SK-N-SH treated with all-trans-retinoic acid at 6 μM for 48 hours (cell line): ENCODE measurements at regions not wholly inside any gene's neighbourhood (a gene's known extent, or its start where the extent isn't known, plus 50 kb on each side); places are given as distances from the start of the nearest gene placed in this dataset.

Experiments
- ATAC-seq: fragments of 200-7000 bp; cut with Tn5 transposase; 3 replicates; pipeline ENCODE4 v1.9.1; 2020; ENCODE audit warnings: mild to moderate bottlenecking, moderate library complexity
- ARNTL ChIP-seq: fragments of 450-650 bp; formaldehyde crosslinking; IDR thresholded peaks from 2 replicates; pipeline ENCODE4 v1.5.0; 2020; ENCODE audit warnings: low read depth, mild to moderate bottlenecking, moderate library complexity, borderline replicate concordance
- CREB5 ChIP-seq: fragments of 250-450 bp; sonication (Bioruptor Pico); IDR thresholded peaks from 2 replicates; pipeline ENCODE4 v1.5.1; 2020; ENCODE audit warnings: low read depth, mild to moderate bottlenecking, moderate library complexity
- CSDC2 ChIP-seq: fragments of 250-450 bp; sonication (Bioruptor Pico); IDR thresholded peaks from 2 replicates; pipeline ENCODE4 v1.5.0; 2020; ENCODE audit warnings: mild to moderate bottlenecking, moderate library complexity
- ESRRG ChIP-seq: fragments of 250-450 bp; sonication (Bioruptor Pico); IDR thresholded peaks from 2 replicates; pipeline ENCODE4 v1.6.1; 2021; ENCODE audit warnings: mild to moderate bottlenecking
- ISL1 ChIP-seq: fragments of 250-450 bp; sonication (Bioruptor Pico); IDR thresholded peaks from 2 replicates; pipeline ENCODE4 v2.1.2; 2022; ENCODE audit warnings: mild to moderate bottlenecking, moderate library complexity
- OSR1 ChIP-seq: fragments of 250-450 bp; sonication (Bioruptor Pico); IDR thresholded peaks from 2 replicates; pipeline ENCODE4 v1.8.0; 2022; ENCODE audit warnings: moderate library complexity, mild to moderate bottlenecking, inconsistent platforms
- PATZ1 ChIP-seq: fragments of 250-450 bp; sonication (Bioruptor Pico); IDR thresholded peaks from 2 replicates; pipeline ENCODE4 v1.8.0; 2020; ENCODE audit warnings: mild to moderate bottlenecking, moderate library complexity, borderline replicate concordance
- PPARA ChIP-seq: fragments of 250-450 bp; sonication (Bioruptor Pico); IDR thresholded peaks from 2 replicates; pipeline ENCODE4 v1.5.0; 2020; ENCODE audit warnings: mild to moderate bottlenecking, borderline replicate concordance
- RARB ChIP-seq: fragments of 250-450 bp; sonication (Bioruptor Pico); IDR thresholded peaks from 2 replicates; pipeline ENCODE4 v1.8.0; 2021; ENCODE audit warnings: mild to moderate bottlenecking, moderate library complexity
- SNAI2 ChIP-seq: fragments of 250-450 bp; sonication (Bioruptor Pico); IDR thresholded peaks from 2 replicates; pipeline ENCODE4 v1.5.0; 2020; ENCODE audit warnings: mild to moderate bottlenecking, moderate library complexity
- TOX ChIP-seq: fragments of 250-450 bp; sonication (Bioruptor Pico); IDR thresholded peaks from 2 replicates; pipeline ENCODE4 v1.8.0; 2021; ENCODE audit warnings: mild to moderate bottlenecking, moderate library complexity, borderline replicate concordance
- ZFP3 ChIP-seq: fragments of 250-450 bp; sonication (Bioruptor Pico); IDR thresholded peaks from 2 replicates; pipeline ENCODE4 v1.5.0; 2020; ENCODE audit warnings: mild to moderate bottlenecking, moderate library complexity
- ZNF565 ChIP-seq: fragments of 450-650 bp; formaldehyde crosslinking; conservative IDR thresholded peaks from 2 replicates; pipeline ENCODE4 v1.5.0; 2020; ENCODE audit warnings: low read depth, mild to moderate bottlenecking, moderate library complexity
- ZNF70 ChIP-seq: fragments of 450-650 bp; formaldehyde crosslinking; IDR thresholded peaks from 2 replicates; pipeline ENCODE4 v1.5.0; 2020; ENCODE audit warnings: mild to moderate bottlenecking, moderate library complexity
- TF ChIP-seq, protein P1 (sequence below): fragments of 250-450 bp; sonication (Bioruptor Pico); IDR thresholded peaks from 2 replicates; pipeline ENCODE4 v1.8.0; 2021; ENCODE audit warnings: low read depth, mild to moderate bottlenecking, moderate library complexity, borderline replicate concordance
- TF ChIP-seq, protein P2 (sequence below): fragments of 250-450 bp; sonication (Bioruptor Pico); IDR thresholded peaks from 2 replicates; pipeline ENCODE4 v1.5.0; 2020; ENCODE audit warnings: mild to moderate bottlenecking, moderate library complexity

DNA sequence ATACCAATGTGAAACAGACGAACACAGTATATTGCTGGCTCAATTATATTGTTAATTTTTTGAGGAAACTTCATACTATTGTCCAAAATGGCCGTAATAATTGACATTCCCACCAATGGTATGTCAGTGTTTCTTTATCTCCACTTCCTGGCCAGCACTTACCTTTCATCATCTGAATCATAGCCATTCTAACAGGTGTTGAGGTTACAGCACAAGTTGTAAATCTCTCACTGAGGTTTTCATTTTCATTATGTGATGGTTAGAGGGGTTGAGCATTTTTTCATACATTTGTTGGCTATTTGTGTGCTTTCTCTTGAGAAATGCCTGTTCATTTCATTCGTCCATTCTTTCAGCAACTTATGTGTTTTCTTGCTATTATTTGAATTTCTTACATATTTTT lies 824.0 kb downstream of the UQCRFS1 start (continued):
- no peak for TF ChIP-seq CREB5 (CRISPR knock-in tag)
- no peak for TF ChIP-seq RARB (CRISPR knock-in tag)
- no peak for TF ChIP-seq ISL1
- no peak for TF ChIP-seq ESRRG (CRISPR knock-in tag)
- TF ChIP-seq, all 23 proteins: peak for 0

DNA sequence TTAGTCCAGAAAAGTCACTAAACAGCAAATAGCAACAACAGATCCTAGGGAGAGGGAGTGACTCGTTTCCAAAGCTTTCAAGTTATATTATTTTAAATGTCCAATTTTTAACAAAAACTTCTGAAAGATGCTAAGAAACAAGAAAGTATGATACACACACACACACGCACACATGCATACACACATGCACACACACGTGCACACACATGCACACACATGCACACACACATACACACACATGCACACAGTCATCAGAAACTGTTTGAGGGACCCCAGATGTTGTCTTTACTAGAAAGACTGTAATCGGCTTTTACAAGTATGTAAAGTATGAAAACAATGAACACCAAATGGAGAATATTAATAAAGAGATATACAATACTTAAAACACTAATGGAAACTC lies 825.4 kb downstream of the UQCRFS1 start:
- TF ChIP-seq TOX (CRISPR knock-in tag), result no peak
- no peak for TF ChIP-seq CSDC2 (CRISPR knock-in tag)
- no peak for TF ChIP-seq SNAI2 (CRISPR knock-in tag)
- TF ChIP-seq ZFP3 (CRISPR knock-in tag), result no peak
- no peak for TF ChIP-seq PATZ1 (CRISPR knock-in tag)
- no peak for TF ChIP-seq OSR1 (CRISPR knock-in tag)
- no peak for TF ChIP-seq PPARA (CRISPR knock-in tag)
- no peak for TF ChIP-seq ZNF70 (CRISPR knock-in tag)
- no peak for TF ChIP-seq ISL1
- TF ChIP-seq, protein P1, sequence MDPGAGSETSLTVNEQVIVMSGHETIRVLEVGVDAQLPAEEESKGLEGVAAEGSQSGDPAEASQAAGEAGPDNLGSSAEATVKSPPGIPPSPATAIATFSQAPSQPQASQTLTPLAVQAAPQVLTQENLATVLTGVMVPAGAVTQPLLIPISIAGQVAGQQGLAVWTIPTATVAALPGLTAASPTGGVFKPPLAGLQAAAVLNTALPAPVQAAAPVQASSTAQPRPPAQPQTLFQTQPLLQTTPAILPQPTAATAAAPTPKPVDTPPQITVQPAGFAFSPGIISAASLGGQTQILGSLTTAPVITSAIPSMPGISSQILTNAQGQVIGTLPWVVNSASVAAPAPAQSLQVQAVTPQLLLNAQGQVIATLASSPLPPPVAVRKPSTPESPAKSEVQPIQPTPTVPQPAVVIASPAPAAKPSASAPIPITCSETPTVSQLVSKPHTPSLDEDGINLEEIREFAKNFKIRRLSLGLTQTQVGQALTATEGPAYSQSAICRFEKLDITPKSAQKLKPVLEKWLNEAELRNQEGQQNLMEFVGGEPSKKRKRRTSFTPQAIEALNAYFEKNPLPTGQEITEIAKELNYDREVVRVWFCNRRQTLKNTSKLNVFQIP (CRISPR knock-in tag), result no peak
- TF ChIP-seq ARNTL (CRISPR knock-in tag), result no peak
- TF ChIP-seq CREB5 (CRISPR knock-in tag), result no peak
- TF ChIP-seq, protein P2, sequence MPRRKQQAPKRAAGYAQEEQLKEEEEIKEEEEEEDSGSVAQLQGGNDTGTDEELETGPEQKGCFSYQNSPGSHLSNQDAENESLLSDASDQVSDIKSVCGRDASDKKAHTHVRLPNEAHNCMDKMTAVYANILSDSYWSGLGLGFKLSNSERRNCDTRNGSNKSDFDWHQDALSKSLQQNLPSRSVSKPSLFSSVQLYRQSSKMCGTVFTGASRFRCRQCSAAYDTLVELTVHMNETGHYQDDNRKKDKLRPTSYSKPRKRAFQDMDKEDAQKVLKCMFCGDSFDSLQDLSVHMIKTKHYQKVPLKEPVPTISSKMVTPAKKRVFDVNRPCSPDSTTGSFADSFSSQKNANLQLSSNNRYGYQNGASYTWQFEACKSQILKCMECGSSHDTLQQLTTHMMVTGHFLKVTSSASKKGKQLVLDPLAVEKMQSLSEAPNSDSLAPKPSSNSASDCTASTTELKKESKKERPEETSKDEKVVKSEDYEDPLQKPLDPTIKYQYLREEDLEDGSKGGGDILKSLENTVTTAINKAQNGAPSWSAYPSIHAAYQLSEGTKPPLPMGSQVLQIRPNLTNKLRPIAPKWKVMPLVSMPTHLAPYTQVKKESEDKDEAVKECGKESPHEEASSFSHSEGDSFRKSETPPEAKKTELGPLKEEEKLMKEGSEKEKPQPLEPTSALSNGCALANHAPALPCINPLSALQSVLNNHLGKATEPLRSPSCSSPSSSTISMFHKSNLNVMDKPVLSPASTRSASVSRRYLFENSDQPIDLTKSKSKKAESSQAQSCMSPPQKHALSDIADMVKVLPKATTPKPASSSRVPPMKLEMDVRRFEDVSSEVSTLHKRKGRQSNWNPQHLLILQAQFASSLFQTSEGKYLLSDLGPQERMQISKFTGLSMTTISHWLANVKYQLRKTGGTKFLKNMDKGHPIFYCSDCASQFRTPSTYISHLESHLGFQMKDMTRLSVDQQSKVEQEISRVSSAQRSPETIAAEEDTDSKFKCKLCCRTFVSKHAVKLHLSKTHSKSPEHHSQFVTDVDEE (CRISPR knock-in tag), result no peak
- no peak for ATAC-seq

DNA sequence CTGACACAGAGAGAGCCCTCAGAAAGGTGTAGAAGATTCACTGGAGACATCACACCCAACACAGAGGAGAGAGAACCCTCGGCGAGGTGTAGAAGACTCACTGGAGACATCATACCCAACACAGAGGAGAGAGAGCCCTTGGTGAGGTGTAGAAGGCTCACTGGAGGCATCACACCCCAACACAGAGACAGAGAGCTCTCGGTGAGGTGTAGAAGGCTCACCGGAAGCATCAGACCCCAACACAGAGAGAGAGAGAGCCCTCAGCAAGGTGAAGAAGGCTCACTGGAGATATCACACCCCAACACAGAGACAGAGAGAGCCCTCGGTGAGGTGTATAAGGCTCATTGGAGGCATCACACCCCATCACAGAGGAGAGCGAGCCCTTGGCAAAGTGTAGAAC lies 826.5 kb downstream of the UQCRFS1 start:
- TF ChIP-seq, protein P1 (CRISPR knock-in tag), result no peak
- TF ChIP-seq TOX (CRISPR knock-in tag) (no peak), CSDC2 (CRISPR knock-in tag) (no peak), PATZ1 (CRISPR knock-in tag) (no peak), ZNF565 (CRISPR knock-in tag) (no peak)
- TF ChIP-seq, all 23 proteins: peak for 0
- ATAC-seq, result no peak
